ENCODE measurements at regions not wholly inside any gene's neighbourhood (a gene's known extent, or its start where the extent isn't known, plus 50 kb on each side); places are given as distances from the start of the nearest gene placed in this dataset.

- TF ChIP-seq CTCF (IDR thresholded peaks at IDR 0.05): no peak
- H3K36me3 ChIP-seq (replicated peaks in 1 of 2; ENCODE audit: control insufficient read depth in 1 of 2, insufficient read depth in 2 of 2, low read length in 2 of 2): no peaks in the 10 kb centered on the region
- no peak overlapping the region for H3K4me2 ChIP-seq (replicated peaks; ENCODE audit: extremely low read depth, low read length, poor library complexity, severe bottlenecking)
- no peak overlapping the region for H3K4me3 Mint-ChIP-seq
- intact Hi-C loops (cut with micrococcal nuclease): no loop called here
- no peaks in the 10 kb centered on the region for H4K20me1 ChIP-seq (ENCODE audit: insufficient read depth, low read length)
- H3K27me3 ChIP-seq (ENCODE audit: control insufficient read depth in 2 of 2, insufficient read depth in 2 of 2, low read length in 2 of 2): peaks cover 3 to 21% of the 10 kb centered on the region in 2 donors
- no peak overlapping the region for H2AFZ ChIP-seq (ENCODE audit: insufficient read depth, low read depth, low read length, poor library complexity, severe bottlenecking)
- no peak overlapping the region for H3K27ac Mint-ChIP-seq
- H3K9ac ChIP-seq (ENCODE audit: insufficient read depth, low read length, poor library complexity, severe bottlenecking): no peak overlapping the region
- no peak overlapping the region for H3K4me3 ChIP-seq (replicated peaks in 1 of 3; ENCODE audit: low read depth in 2 of 3, low read length in 3 of 3)
- no peaks in the 10 kb centered on the region for H3K9me3 ChIP-seq (replicated peaks in 1 of 2; ENCODE audit: control insufficient read depth in 1 of 2, insufficient read depth in 1 of 2, low read length in 2 of 2)
- no peaks in the 10 kb centered on the region for H3K4me1 ChIP-seq (ENCODE audit: control insufficient read depth in 1 of 2, insufficient read depth in 2 of 2, low read length in 2 of 2)
- peaks cover 20 to 21% (median 21%) of the 10 kb centered on the region in 3 donors for H3K27me3 Mint-ChIP-seq (ENCODE audit: low read depth in 3 of 3)
- no peaks in the 10 kb centered on the region for H3K4me1 Mint-ChIP-seq
- WGBS (ENCODE audit: insufficient coverage): 88% methylated on average over 2 of the region's 6 CpGs
- no peaks in the 10 kb centered on the region for H3K79me2 ChIP-seq (ENCODE audit: insufficient read depth, low read length)
- peaks cover 0 to 7% (median 4%) of the 10 kb centered on the region in 7 donors for H3K9me3 Mint-ChIP-seq
- no peak for DNase-seq
- no peak overlapping the region for H3K27ac ChIP-seq (ENCODE audit: low read depth in 1 of 2, low read length in 2 of 2)
- no peaks in the 10 kb centered on the region for H3K36me3 Mint-ChIP-seq
Measured at GRCh38 chr12:30197392-30198057, 413.8 kb upstream of the TMTC1 start.

GRCh38 chr12:30191696-30192455 lies 408.1 kb upstream of the TMTC1 start:
- Histone ChIP-seq H3K36me3 (replicated peaks in 1 of 2; ENCODE audit: control insufficient read depth in 1 of 2, insufficient read depth in 2 of 2, low read length in 2 of 2) (no peaks in the 10 kb centered on the region), H3K4me1 (ENCODE audit: control insufficient read depth in 1 of 2, insufficient read depth in 2 of 2, low read length in 2 of 2) (no peaks in the 10 kb centered on the region), H3K4me2 (replicated peaks; ENCODE audit: extremely low read depth, low read length, poor library complexity, severe bottlenecking) (no peak overlapping the region), H2AFZ (ENCODE audit: insufficient read depth, low read depth, low read length, poor library complexity, severe bottlenecking) (no peak overlapping the region), H3K9me3 (replicated peaks in 1 of 2; ENCODE audit: control insufficient read depth in 1 of 2, insufficient read depth in 1 of 2, low read length in 2 of 2) (no peaks in the 10 kb centered on the region), H3K79me2 (ENCODE audit: insufficient read depth, low read length) (no peaks in the 10 kb centered on the region), H3K27ac (ENCODE audit: low read depth in 1 of 2, low read length in 2 of 2) (no peak overlapping the region), H3K4me3 (replicated peaks in 1 of 3; ENCODE audit: low read depth in 2 of 3, low read length in 3 of 3) (no peak overlapping the region), H3K27me3 (ENCODE audit: control insufficient read depth in 2 of 2, insufficient read depth in 2 of 2, low read length in 2 of 2) (no peaks in the 10 kb centered on the region), H3K9ac (ENCODE audit: insufficient read depth, low read length, poor library complexity, severe bottlenecking) (no peak overlapping the region), H4K20me1 (ENCODE audit: insufficient read depth, low read length) (no peaks in the 10 kb centered on the region)
- intact Hi-C loops (cut with micrococcal nuclease): no loop called here
- Mint-ChIP-seq H3K9me3 (peaks cover 0 to 3% (median 1%) of the 10 kb centered on the region in 7 donors), H3K4me1 (no peaks in the 10 kb centered on the region), H3K27ac (no peak overlapping the region), H3K4me3 (no peak overlapping the region), H3K36me3 (no peaks in the 10 kb centered on the region), H3K27me3 (ENCODE audit: low read depth in 3 of 3) (peaks cover 0 to 1% (median 0%) of the 10 kb centered on the region in 3 donors)
- WGBS (ENCODE audit: insufficient coverage): no CpG with 5 or more reads among the region's 3 CpGs
- DNase-seq: no peak
- TF ChIP-seq CTCF (IDR thresholded peaks at IDR 0.05): no peak
